Nucleus accumbens (tissue), 56 donors: ENCODE measurements at regions not wholly inside any gene's neighbourhood (a gene's known extent, or its start where the extent isn't known, plus 50 kb on each side); places are given as distances from the start of the nearest gene placed in this dataset.

ENCODE experiments used
- DNase-seq, 56 donors: peaks; one replicate each; lab custom pipeline; 2025; lab: John Stamatoyannopoulos, UW

DNA sequence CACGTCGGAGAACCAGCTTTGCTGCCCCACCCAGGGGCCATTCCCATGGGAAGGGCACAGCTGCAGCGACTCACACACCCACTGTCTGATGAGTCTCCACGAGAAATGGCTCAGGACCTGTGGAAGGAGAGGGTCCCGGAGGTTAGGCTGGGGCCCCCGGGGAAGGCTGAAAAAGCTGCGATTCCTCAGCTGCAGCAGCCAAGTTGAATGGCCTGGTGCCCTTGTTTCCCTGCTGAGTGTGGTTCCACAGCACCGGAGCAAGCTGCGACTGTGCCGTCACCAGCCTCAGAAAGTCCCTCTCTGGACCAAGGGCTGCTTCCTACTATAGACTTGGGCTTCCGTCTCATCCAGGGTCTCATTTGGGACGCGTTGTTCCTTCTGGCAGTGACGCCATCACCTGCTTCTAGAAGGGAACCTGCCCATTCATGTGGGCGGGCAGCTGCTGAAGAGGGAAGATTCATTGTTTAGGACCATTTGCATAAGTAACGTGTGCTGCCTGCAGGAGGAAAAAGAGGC is 180.2 kb downstream of the INHBB start:
- peak in 1 of 56 donors; percentile 9 for DNase-seq

- DNase-seq, result no peak
Measured at GRCh38 chr2:120526997-120527945, 181.3 kb downstream of the INHBB start.

DNA sequence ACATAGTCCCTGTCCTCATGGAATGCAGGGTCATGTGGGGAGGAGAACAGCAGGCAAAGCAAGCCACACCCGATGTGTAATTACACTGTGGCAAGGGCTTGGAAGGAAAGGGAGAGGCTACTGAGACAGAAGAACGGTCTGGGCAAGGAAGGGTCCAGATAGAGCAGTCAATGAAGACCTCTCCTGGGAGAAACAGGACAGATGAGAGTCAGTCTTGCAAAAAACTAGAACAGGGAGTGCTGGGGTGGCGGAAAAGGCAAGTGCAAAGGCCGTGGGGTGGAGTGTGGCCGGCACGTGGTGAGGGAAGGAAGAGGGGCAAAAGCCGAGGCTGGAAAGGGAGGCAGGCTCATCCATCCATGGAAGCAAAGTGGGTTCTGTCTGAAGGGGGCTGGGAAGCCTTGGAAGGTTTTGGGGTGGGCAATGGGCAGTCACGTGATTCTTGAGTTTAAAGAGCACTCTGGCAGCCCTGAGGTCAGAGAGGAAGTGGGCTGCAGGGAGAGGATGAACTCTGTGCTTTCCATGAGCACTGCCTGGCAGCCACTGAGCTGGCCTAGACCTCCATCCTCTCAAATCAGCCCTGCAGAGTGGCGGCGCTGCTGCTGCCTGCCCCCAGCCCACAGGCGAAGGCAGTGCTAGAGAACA is 182.2 kb downstream of the INHBB start:
- DNase-seq, result no peak

DNA sequence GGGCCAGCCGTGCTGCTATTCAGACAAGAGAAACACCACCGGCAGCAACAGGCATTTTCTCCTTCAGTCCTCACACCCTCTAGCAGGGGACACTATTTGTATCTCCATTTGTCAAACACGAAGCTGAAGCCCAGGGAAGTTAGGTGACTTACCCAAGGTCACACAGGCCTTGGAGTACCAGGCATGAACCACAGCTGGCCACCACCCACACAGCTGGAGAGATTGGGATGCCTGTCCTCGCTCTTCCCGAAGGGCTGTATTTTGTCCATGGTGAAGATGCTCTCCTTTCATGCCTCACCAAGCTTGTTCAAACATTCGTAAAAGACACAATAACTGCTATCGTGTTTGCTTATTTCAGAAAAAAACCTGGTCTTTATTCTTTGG is 182.7 kb downstream of the INHBB start:
- no peak for DNase-seq

DNA sequence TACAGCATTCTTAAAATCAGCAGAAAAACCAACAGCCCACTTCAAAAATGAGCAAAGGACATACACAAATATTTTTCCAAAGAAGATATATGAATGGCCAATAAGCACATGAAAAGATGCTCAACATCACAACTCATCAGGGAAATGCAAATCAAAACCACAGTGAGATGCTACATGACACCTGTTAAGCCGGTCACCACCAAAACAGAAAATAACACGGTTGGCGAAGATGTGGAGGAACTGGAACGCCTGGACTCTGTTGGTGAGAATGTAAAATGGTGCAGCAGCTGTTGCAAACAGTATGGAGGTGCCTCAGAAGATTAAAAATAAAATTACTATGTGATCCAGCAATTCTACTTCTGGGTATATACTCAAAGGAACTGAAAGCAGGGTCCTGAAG is 184.8 kb downstream of the INHBB start:
- DNase-seq, result no peak

GRCh38 chr2:120531365-120531764 is 185.4 kb downstream of the INHBB start:
- no peak for DNase-seq

DNA sequence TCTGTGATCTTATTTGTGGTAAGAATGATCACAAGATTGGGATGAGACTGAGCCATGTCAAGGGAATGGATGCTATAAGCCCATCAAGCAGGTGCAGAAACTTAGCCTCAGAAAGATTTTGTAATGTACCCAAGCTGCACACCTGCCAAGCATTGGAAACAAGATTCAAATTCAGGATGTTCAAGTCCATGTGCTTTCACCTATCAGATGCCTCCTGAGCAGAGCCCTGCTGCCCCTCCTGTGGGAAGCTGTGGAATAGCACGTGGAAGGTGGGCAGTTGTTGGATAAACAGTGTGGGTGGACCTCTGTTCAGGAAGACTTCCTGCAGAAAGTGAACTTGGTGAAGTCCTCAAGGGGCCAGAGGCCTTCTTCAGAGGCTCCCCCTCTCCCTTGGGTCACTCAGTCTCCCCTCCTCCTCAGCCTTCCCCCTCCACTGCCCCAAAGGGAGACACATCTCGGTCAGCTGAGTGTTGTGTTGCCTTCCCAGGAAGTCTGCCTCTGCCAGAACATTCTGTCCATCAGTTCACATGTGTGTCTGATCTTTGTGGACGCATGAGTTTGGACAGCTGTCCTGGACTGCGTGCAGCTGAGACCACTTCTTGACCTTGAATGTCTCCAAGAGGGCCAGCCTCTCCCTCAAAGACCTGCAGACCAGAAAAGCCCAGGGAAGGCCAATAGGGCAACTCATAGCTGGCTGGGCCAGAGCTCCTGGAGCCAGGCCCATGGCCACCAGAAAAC is 186.1 kb downstream of the INHBB start:
- DNase-seq, result no peak

DNA sequence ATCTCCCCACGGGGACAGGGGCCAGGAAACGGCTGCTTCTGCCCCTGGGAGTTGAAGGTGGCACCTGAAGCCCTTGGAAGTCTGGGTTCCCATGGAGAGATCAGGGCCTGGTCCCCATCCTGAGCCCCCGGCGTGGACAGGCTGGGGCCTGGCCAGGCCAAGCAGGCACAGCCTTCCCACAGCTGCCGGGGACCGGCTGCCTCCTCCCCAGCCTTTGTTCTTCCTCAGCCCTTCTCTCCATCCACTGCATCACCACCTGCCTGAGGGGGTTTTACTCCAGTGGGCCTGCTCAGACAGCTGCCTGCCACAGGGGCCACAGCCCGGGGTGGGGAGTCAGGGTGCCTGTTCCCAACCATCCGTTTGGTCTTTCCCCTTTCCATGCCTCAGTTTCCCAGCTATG is 187.7 kb downstream of the INHBB start:
- no peak for DNase-seq

GRCh38 chr2:120534457-120534856 is 188.5 kb downstream of the INHBB start:
- DNase-seq, result no peak

DNA sequence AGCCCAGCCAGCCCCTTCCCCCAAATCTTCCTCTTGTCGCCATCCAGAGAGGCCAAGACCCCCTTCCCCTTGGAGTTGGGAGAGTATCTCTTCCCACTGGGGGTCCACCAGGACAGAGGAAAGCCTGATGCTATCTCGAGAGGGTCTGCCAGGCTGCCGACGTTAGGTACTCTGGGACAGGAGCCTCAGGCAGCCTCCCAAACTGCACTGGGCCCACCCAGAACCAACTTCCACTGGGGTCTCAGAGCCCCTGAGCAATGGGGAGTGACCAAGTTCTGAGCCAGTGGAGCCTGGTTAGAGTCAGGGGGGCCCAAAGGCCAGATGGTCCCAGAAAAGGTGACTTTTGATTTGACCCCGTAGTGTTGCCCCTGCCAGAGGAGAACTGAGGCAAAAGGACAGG is 189.1 kb downstream of the INHBB start:
- no peak for DNase-seq

- no peak for DNase-seq
Measured at GRCh38 chr2:120536141-120536540, 190.2 kb downstream of the INHBB start.

DNA sequence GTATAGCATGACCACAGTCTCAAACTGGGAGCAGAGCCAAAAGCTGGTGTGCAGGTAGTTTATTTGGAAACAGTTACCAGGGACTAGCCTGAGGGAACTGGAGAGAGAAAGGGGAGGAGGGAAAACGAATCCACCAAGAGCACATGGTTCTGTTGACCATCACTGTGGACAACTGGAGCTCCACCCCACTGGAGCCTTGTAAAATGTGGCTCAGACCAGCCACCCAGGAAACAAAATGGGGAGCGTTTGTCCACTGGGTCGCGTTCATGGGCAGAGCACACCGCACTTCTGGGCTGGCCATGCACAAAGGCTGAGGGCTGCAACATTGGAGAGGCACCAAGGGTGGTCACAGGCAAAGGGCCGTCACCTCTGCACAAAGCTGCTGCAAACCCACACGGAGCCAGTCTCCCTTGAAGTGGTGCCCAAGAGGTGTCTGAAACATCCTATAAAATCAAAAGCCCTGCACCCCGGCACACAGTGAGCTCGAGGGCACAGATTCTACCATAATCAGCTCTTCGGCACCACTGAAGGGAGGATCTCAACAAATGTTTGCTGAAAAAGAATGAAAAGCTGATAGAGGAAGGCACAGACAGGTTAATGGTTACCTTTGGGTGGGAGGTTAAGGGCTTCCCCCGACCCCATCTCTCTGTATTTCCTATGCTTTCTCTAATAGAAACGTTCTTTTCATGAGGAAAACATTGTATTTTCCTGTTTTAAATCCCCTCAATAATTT is 192.9 kb downstream of the INHBB start:
- DNase-seq, result no peak

GRCh38 chr2:120539424-120539936 is 193.5 kb downstream of the INHBB start:
- no peak for DNase-seq

GRCh38 chr2:120539937-120540718 is 194.2 kb downstream of the INHBB start:
- DNase-seq, result no peak

DNA sequence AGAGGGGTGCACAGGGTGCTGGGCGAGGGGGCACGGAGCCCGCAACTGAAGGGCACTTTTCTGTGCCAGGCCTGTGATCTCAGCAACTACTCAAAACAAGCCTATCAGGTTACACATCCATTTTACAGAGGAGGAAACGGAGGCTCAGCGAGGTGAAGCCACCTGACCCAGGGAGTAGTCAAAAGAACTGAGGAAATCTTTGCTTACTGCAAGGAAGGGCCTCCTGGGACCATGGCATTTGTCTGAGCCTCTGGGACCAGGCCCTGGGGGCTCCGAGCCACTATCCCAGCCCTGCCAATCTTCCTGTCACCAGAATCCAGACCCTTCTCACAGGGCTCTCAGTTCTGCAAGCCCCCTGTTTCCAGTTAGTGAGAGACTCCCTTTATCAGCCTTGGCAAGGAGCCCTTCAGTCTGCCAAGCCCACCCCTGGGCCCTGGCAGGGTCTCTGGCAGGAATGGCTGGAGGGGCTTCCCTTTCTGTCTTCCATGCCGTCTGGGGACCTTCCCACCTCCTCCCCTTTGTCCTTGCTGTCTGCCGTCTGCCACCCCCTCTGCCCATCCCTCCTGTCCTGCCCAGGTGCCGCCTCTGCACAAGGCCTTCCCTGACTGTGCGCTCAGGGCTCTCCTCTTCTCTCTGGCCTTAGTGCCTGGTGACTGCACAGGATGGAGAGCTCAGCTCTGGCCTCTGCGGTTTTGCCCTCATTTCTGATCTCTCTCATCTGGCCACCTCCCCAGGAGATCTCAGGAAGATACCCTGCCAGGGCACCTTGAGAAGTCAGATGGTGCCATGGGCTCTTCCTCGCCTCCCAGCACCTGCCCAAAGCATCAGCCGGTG is 194.7 kb upstream of the GLI2 start:
- DNase-seq, result no peak

DNA sequence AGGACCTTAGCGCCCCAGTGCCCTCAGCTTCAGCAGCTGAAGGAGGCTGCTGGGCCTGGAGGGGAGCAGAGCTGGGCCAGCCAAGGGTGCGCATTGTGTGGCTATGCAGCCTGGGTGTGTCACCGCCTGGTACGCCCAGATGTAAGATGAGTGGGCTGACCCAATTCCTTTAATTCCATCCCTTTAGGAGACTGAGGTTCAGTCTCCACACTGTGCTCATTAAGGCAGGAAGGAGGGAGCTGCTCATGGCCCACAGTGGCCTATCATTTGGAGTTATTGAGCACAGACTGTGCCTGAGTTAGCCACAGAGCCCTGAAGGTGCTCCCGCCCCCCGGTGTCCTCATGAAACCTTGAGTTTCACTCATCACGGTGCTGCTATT is 194.1 kb upstream of the GLI2 start:
- DNase-seq, result no peak

- DNase-seq, result no peak
Measured at GRCh38 chr2:120541972-120542670, 193.5 kb upstream of the GLI2 start.
